Keratinocyte (primary cell): ENCODE measurements at regions not wholly inside any gene's neighbourhood (a gene's known extent, or its start where the extent isn't known, plus 50 kb on each side); places are given as distances from the start of the nearest gene placed in this dataset.

Experiments
- DNase-seq: peaks from one replicate; pipeline ENCODE4 v3.0.0-alpha.2; 2011; ENCODE audit warnings: low read depth, missing footprints, low spot score
- FAIRE-seq: peaks from 2 replicates; lab custom pipeline; 2011; peaks lifted over from hg19 to GRCh38; lab: Jason Lieb, UNC
- H2AFZ ChIP-seq: 2 replicates; pipeline ENCODE4 v1.6.0; 2012; ENCODE audit warnings: low read length, control low read depth, inconsistent platforms; ENCODE audit not compliant: control insufficient read depth
- H3K27ac ChIP-seq: 2 replicates; pipeline ENCODE4 v1.5.1; 2011; ENCODE audit warnings: low read length; ENCODE audit not compliant: control insufficient read depth, insufficient read depth
- H3K27me3 ChIP-seq: 3 replicates; pipeline ENCODE4 v1.6.0; 2011; ENCODE audit warnings: low read length; ENCODE audit not compliant: control insufficient read depth, insufficient read depth; ENCODE audit errors: extremely low read depth
- H3K36me3 ChIP-seq, 2 experiments: 2 replicates in 1 of 2; 3 replicates in 1 of 2; pipeline ENCODE4 v1.5.1; 2011; ENCODE audit warnings: low read length in 2 of 2, mild to moderate bottlenecking in 1 of 2; ENCODE audit not compliant: control insufficient read depth in 2 of 2, insufficient read depth in 2 of 2; ENCODE audit errors: extremely low read depth in 1 of 2
- H3K4me1 ChIP-seq: 3 replicates; pipeline ENCODE4 v1.5.1; 2011; ENCODE audit warnings: low read length; ENCODE audit not compliant: control insufficient read depth, insufficient read depth; ENCODE audit errors: extremely low read depth
- H3K4me2 ChIP-seq: 3 replicates; pipeline ENCODE4 v1.6.0; 2011; ENCODE audit warnings: low read depth, low read length; ENCODE audit not compliant: control insufficient read depth, insufficient read depth; ENCODE audit errors: extremely low read depth
- H3K4me3 ChIP-seq, 3 experiments: fragments of 200-600 bp in 1 of 3; sonication (generic) in 1 of 3; 2 replicates in 2 of 3; 3 replicates in 1 of 3; pipeline ENCODE4 v1.5.1; 2011 to 2016; ENCODE audit warnings: low read length in 3 of 3, mild to moderate bottlenecking in 3 of 3, control low read depth in 2 of 3, inconsistent platforms in 1 of 3, low read depth in 1 of 3, mixed read lengths in 1 of 3, mixed run types in 1 of 3, moderate library complexity in 1 of 3; ENCODE audit not compliant: control insufficient read depth in 2 of 3, insufficient read depth in 2 of 3; ENCODE audit errors: extremely low read depth in 1 of 3
- H3K79me2 ChIP-seq: 2 replicates; pipeline ENCODE4 v1.6.0; 2012; ENCODE audit warnings: low read length; ENCODE audit not compliant: control insufficient read depth, insufficient read depth
- H3K9ac ChIP-seq: 3 replicates; pipeline ENCODE4 v1.6.0; 2011; ENCODE audit warnings: low read length; ENCODE audit not compliant: control insufficient read depth, insufficient read depth; ENCODE audit errors: extremely low read depth
- H3K9me1 ChIP-seq: 3 replicates; pipeline ENCODE4 v1.6.0; 2011; ENCODE audit warnings: low read length; ENCODE audit not compliant: control insufficient read depth, insufficient read depth; ENCODE audit errors: extremely low read depth
- H3K9me3 ChIP-seq: 2 replicates; pipeline ENCODE4 v1.5.1; 2012; ENCODE audit warnings: low read depth, low read length; ENCODE audit not compliant: control insufficient read depth
- H4K20me1 ChIP-seq: 3 replicates; pipeline ENCODE4 v1.6.0; 2011; ENCODE audit warnings: low read length; ENCODE audit not compliant: control insufficient read depth, insufficient read depth; ENCODE audit errors: extremely low read depth
- EZH2 ChIP-seq: IDR thresholded peaks from one replicate; pipeline ENCODE4 v1.6.1; 2012; ENCODE audit warnings: inconsistent platforms, mild to moderate bottlenecking, low read length, moderate library complexity
- dilution Hi-C: fragments of 300-500 bp; cut with MboI; formaldehyde crosslinking; loops from one replicate; pipeline ENCODE4 v1.7.0; 2020; ENCODE audit warnings: low sequenced_read_pairs; ENCODE audit not compliant: extremely low pct_ligation_motif_present
- TF ChIP-seq, protein P1 (sequence below), 3 experiments: IDR thresholded peaks in 1 of 3; conservative IDR thresholded peaks in 1 of 3; optimal IDR thresholded peaks in 1 of 3; 2 replicates in 2 of 3; 3 replicates in 1 of 3; pipeline versions ENCODE3 to v1.5.1; 2011; ENCODE audit warnings: low read length in 3 of 3, mild to moderate bottlenecking in 3 of 3, moderate library complexity in 2 of 3, control low read depth in 1 of 3, inconsistent platforms in 1 of 3; ENCODE audit not compliant: insufficient read depth in 2 of 3; ENCODE audit errors: extremely low read depth in 1 of 3

DNA sequence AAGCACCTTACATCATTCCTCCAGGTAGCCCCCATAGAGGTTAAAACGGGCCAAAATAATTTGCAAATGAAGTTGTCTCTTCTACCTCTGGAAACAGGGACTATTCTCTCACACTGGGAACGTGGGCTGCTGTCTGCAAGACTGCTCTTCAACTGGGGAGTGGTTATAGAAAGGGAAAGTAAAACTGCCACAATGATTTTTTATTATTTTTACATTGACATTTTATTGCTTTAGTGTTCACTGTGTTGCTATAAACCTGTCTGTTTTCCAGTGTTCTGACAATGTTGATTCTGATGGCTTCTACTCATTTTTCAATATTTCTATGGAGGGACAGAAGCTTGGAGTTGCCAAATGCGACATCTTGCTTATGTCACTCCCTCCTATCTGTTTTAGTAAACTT lies 115.1 kb upstream of the ANTXRL start:
- DNase-seq (no peak), FAIRE-seq (no peak)
- H3K36me3 ChIP-seq, result no peaks in the 10 kb centered on the region
- H3K9me3 ChIP-seq, result no peaks in the 10 kb centered on the region
- no peaks in the 10 kb centered on the region for H3K27me3 ChIP-seq
- no peaks in the 10 kb centered on the region for H3K9me1 ChIP-seq
- no peaks in the 10 kb centered on the region for H4K20me1 ChIP-seq
- no peaks in the 10 kb centered on the region for H3K4me1 ChIP-seq
- TF ChIP-seq EZH2, result no peak
- TF ChIP-seq, protein P1, sequence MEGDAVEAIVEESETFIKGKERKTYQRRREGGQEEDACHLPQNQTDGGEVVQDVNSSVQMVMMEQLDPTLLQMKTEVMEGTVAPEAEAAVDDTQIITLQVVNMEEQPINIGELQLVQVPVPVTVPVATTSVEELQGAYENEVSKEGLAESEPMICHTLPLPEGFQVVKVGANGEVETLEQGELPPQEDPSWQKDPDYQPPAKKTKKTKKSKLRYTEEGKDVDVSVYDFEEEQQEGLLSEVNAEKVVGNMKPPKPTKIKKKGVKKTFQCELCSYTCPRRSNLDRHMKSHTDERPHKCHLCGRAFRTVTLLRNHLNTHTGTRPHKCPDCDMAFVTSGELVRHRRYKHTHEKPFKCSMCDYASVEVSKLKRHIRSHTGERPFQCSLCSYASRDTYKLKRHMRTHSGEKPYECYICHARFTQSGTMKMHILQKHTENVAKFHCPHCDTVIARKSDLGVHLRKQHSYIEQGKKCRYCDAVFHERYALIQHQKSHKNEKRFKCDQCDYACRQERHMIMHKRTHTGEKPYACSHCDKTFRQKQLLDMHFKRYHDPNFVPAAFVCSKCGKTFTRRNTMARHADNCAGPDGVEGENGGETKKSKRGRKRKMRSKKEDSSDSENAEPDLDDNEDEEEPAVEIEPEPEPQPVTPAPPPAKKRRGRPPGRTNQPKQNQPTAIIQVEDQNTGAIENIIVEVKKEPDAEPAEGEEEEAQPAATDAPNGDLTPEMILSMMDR (optimal IDR thresholded peaks at IDR 0.05 in 1 of 3, IDR thresholded peaks at IDR 0.05 in 1 of 3, conservative IDR thresholded peaks at IDR 0.05 in 1 of 3; ENCODE audit: extremely low read depth in 1 of 3, insufficient read depth in 2 of 3, low read length in 3 of 3), result no peak
- dilution Hi-C loops, result no loop called here
- no peaks in the 10 kb centered on the region for H3K79me2 ChIP-seq
- no peak overlapping the region for H3K27ac ChIP-seq
- no peak overlapping the region for H3K9ac ChIP-seq
- no peak overlapping the region for H3K4me2 ChIP-seq
- H3K4me3 ChIP-seq, result no peak overlapping the region
- H2AFZ ChIP-seq, result no peak overlapping the region

DNA sequence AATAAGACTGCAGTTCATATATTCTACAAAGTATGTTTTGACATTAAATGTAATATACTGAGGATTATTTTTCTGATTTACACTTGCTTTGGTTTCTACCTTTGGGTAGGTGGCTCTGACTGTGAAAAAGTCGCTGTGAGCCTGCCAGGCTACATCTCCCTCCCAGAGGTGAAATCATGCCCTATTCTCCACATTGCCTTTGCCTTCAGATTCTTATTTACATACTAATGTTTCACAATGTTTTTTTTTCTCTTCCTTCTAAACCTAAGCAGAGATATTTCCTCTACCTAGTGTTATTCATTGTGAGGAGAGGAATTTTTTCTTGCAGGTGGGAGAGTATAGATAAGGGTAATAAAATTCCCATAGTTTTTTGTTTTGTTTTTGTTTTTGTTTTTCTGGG lies 111.5 kb upstream of the ANTXRL start:
- no peak for TF ChIP-seq EZH2
- TF ChIP-seq, protein P1 (optimal IDR thresholded peaks at IDR 0.05 in 1 of 3, IDR thresholded peaks at IDR 0.05 in 1 of 3, conservative IDR thresholded peaks at IDR 0.05 in 1 of 3; ENCODE audit: extremely low read depth in 1 of 3, insufficient read depth in 2 of 3, low read length in 3 of 3), result no peak
- no peaks in the 10 kb centered on the region for H3K9me3 ChIP-seq
- dilution Hi-C loops, result no loop called here
- no peak overlapping the region for H3K9ac ChIP-seq
- H3K4me2 ChIP-seq, result no peak overlapping the region
- no peaks in the 10 kb centered on the region for H3K27me3 ChIP-seq
- H3K4me3 ChIP-seq, result no peak overlapping the region
- H3K36me3 ChIP-seq, result no peaks in the 10 kb centered on the region
- no peak for FAIRE-seq
- DNase-seq, result no peak
- no peaks in the 10 kb centered on the region for H3K4me1 ChIP-seq
- H4K20me1 ChIP-seq, result no peaks in the 10 kb centered on the region
- H3K27ac ChIP-seq, result no peak overlapping the region
- no peak overlapping the region for H2AFZ ChIP-seq
- H3K9me1 ChIP-seq, result no peaks in the 10 kb centered on the region
- no peaks in the 10 kb centered on the region for H3K79me2 ChIP-seq
